GM23338 (cell line): ENCODE measurements at regions not wholly inside any gene's neighbourhood (a gene's known extent, or its start where the extent isn't known, plus 50 kb on each side); places are given as distances from the start of the nearest gene placed in this dataset.

Experiments used
- ATAC-seq: fragments of 200-7000 bp; cut with Tn5 transposase; 3 replicates; pipeline ENCODE4 v1.9.1; 2020
- DNase-seq: peaks from one replicate; pipeline ENCODE4 v3.0.0-alpha.2; 2015; ENCODE audit warnings: low spot score
- H2AFZ ChIP-seq: fragments of 200-600 bp; sonication (generic); 2 replicates; pipeline ENCODE4 v1.8.0; 2016; ENCODE audit warnings: antibody characterized with exemption, mild to moderate bottlenecking, moderate library complexity
- H3F3A ChIP-seq: fragments of 200-600 bp; sonication (generic); replicated peaks from 2 replicates; pipeline ENCODE4 v1.8.0; 2017; ENCODE audit warnings: antibody characterized with exemption, mixed run types, low read depth
- H3K27ac ChIP-seq: fragments of 200-600 bp; sonication (generic); 2 replicates; pipeline ENCODE4 v1.6.1; 2016; ENCODE audit warnings: low read depth
- H3K27me3 ChIP-seq: fragments of 200-600 bp; sonication (generic); 2 replicates; pipeline ENCODE4 v1.8.0; 2016; ENCODE audit warnings: mild to moderate bottlenecking, mixed run types, moderate library complexity; ENCODE audit not compliant: insufficient read depth
- H3K36me3 ChIP-seq: fragments of 200-600 bp; sonication (generic); 2 replicates; pipeline ENCODE4 v1.8.0; 2016; ENCODE audit warnings: mild to moderate bottlenecking; ENCODE audit not compliant: insufficient read depth
- H3K4me1 ChIP-seq: fragments of 200-600 bp; sonication (generic); 2 replicates; pipeline ENCODE4 v1.8.0; 2016; ENCODE audit warnings: mild to moderate bottlenecking, moderate library complexity; ENCODE audit not compliant: insufficient read depth
- H3K4me2 ChIP-seq: fragments of 200-600 bp; sonication (generic); 2 replicates; pipeline ENCODE4 v1.7.1; 2017; ENCODE audit warnings: mixed run types
- H3K4me3 ChIP-seq: fragments of 200-600 bp; sonication (generic); 2 replicates; pipeline ENCODE4 v1.6.1; 2016; ENCODE audit warnings: mixed run types
- H3K79me2 ChIP-seq: fragments of 200-600 bp; sonication (generic); replicated peaks from 2 replicates; pipeline ENCODE4 v1.8.0; 2017; ENCODE audit warnings: mild to moderate bottlenecking; ENCODE audit not compliant: insufficient read depth
- H3K9me2 ChIP-seq: fragments of 200-600 bp; sonication (generic); 2 replicates; pipeline ENCODE4 v1.8.0; 2017; ENCODE audit not compliant: insufficient read depth
- H4K20me1 ChIP-seq: fragments of 200-600 bp; sonication (generic); replicated peaks from 2 replicates; pipeline ENCODE4 v1.8.0; 2017; ENCODE audit warnings: mild to moderate bottlenecking; ENCODE audit not compliant: insufficient read depth
- H3K27ac Mint-ChIP-seq: 2 replicates; pipeline ENCODE4 v1.8.0; 2020; ENCODE audit warnings: inconsistent platforms, mild to moderate bottlenecking, moderate library complexity, mixed read lengths
- H3K27me3 Mint-ChIP-seq: 3 replicates; pipeline ENCODE4 v1.8.0; 2022; ENCODE audit warnings: low read depth, mild to moderate bottlenecking, moderate library complexity, mixed read lengths, inconsistent platforms; ENCODE audit not compliant: insufficient read depth, poor library complexity
- H3K36me3 Mint-ChIP-seq: 3 replicates; pipeline ENCODE4 v1.8.0; 2021; ENCODE audit warnings: low read depth, mild to moderate bottlenecking, inconsistent platforms, moderate library complexity, mixed read lengths
- H3K4me1 Mint-ChIP-seq: 3 replicates; pipeline ENCODE4 v1.8.0; 2020; ENCODE audit warnings: mild to moderate bottlenecking, inconsistent platforms, mixed read lengths
- H3K4me3 Mint-ChIP-seq: 3 replicates; pipeline ENCODE4 v1.8.0; 2021; ENCODE audit warnings: moderate library complexity, mild to moderate bottlenecking, inconsistent platforms, mixed read lengths
- H3K9me3 Mint-ChIP-seq: 3 replicates; pipeline ENCODE4 v1.8.0; 2020; ENCODE audit warnings: moderate library complexity, mild to moderate bottlenecking, inconsistent platforms, mixed read lengths
- EZH2 ChIP-seq: fragments of 200-600 bp; sonication (generic); IDR thresholded peaks from one replicate; pipeline ENCODE4 v1.8.0; 2017; ENCODE audit warnings: antibody characterized with exemption, mild to moderate bottlenecking, low read depth; ENCODE audit not compliant: unreplicated experiment
- JUNB ChIP-seq: IDR thresholded peaks from one replicate; pipeline ENCODE4 v1.6.1; 2016; ENCODE audit warnings: antibody characterized with exemption; ENCODE audit not compliant: unreplicated experiment
- REST ChIP-seq: IDR thresholded peaks from one replicate; pipeline ENCODE4 v1.6.1; 2018; ENCODE audit warnings: antibody characterized with exemption; ENCODE audit not compliant: unreplicated experiment
- TF ChIP-seq, protein P1 (sequence below): fragments of 250-450 bp; sonication (Bioruptor Pico); IDR thresholded peaks from 2 replicates; pipeline ENCODE4 v1.5.0; 2020; ENCODE audit warnings: mild to moderate bottlenecking, moderate library complexity

DNA sequence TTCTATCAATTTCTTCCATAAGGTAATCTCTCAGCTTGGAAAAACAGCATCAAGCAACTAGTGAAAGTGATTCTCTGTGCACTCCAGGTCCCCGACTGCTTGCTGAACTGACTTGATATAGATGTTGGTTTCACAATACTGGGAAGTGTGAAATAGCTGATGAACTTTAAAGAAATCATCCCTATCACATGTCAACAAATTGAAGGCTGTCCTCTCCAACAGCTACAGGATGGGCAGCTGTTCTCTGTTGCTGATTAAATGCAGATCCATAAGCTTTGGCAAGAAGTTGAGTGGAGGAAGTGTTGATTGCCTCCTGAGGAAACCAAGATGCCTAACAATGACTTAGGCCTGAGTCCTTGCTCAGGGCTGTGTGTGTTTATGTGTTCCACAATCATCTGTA lies 130.4 kb upstream of the GDF10 start:
- Histone ChIP-seq H4K20me1 (no peaks in the 10 kb centered on the region), H3K4me2 (no peak overlapping the region), H3K79me2 (no peaks in the 10 kb centered on the region), H2AFZ (no peak overlapping the region), H3K27ac (no peak overlapping the region), H3F3A (no peaks in the 10 kb centered on the region), H3K4me3 (no peak overlapping the region), H3K4me1 (no peaks in the 10 kb centered on the region), H3K9me2 (no peaks in the 10 kb centered on the region), H3K27me3 (no peaks in the 10 kb centered on the region), H3K36me3 (no peaks in the 10 kb centered on the region)
- Mint-ChIP-seq H3K4me3 (no peak overlapping the region), H3K36me3 (peaks cover 4% of the 10 kb centered on the region; the same call in 2 of the 3 replicates), H3K27ac (no peak overlapping the region), H3K9me3 (peaks cover 32% of the 10 kb centered on the region), H3K27me3 (peaks cover 2% of the 10 kb centered on the region), H3K4me1 (no peaks in the 10 kb centered on the region)
- TF ChIP-seq, protein P1, sequence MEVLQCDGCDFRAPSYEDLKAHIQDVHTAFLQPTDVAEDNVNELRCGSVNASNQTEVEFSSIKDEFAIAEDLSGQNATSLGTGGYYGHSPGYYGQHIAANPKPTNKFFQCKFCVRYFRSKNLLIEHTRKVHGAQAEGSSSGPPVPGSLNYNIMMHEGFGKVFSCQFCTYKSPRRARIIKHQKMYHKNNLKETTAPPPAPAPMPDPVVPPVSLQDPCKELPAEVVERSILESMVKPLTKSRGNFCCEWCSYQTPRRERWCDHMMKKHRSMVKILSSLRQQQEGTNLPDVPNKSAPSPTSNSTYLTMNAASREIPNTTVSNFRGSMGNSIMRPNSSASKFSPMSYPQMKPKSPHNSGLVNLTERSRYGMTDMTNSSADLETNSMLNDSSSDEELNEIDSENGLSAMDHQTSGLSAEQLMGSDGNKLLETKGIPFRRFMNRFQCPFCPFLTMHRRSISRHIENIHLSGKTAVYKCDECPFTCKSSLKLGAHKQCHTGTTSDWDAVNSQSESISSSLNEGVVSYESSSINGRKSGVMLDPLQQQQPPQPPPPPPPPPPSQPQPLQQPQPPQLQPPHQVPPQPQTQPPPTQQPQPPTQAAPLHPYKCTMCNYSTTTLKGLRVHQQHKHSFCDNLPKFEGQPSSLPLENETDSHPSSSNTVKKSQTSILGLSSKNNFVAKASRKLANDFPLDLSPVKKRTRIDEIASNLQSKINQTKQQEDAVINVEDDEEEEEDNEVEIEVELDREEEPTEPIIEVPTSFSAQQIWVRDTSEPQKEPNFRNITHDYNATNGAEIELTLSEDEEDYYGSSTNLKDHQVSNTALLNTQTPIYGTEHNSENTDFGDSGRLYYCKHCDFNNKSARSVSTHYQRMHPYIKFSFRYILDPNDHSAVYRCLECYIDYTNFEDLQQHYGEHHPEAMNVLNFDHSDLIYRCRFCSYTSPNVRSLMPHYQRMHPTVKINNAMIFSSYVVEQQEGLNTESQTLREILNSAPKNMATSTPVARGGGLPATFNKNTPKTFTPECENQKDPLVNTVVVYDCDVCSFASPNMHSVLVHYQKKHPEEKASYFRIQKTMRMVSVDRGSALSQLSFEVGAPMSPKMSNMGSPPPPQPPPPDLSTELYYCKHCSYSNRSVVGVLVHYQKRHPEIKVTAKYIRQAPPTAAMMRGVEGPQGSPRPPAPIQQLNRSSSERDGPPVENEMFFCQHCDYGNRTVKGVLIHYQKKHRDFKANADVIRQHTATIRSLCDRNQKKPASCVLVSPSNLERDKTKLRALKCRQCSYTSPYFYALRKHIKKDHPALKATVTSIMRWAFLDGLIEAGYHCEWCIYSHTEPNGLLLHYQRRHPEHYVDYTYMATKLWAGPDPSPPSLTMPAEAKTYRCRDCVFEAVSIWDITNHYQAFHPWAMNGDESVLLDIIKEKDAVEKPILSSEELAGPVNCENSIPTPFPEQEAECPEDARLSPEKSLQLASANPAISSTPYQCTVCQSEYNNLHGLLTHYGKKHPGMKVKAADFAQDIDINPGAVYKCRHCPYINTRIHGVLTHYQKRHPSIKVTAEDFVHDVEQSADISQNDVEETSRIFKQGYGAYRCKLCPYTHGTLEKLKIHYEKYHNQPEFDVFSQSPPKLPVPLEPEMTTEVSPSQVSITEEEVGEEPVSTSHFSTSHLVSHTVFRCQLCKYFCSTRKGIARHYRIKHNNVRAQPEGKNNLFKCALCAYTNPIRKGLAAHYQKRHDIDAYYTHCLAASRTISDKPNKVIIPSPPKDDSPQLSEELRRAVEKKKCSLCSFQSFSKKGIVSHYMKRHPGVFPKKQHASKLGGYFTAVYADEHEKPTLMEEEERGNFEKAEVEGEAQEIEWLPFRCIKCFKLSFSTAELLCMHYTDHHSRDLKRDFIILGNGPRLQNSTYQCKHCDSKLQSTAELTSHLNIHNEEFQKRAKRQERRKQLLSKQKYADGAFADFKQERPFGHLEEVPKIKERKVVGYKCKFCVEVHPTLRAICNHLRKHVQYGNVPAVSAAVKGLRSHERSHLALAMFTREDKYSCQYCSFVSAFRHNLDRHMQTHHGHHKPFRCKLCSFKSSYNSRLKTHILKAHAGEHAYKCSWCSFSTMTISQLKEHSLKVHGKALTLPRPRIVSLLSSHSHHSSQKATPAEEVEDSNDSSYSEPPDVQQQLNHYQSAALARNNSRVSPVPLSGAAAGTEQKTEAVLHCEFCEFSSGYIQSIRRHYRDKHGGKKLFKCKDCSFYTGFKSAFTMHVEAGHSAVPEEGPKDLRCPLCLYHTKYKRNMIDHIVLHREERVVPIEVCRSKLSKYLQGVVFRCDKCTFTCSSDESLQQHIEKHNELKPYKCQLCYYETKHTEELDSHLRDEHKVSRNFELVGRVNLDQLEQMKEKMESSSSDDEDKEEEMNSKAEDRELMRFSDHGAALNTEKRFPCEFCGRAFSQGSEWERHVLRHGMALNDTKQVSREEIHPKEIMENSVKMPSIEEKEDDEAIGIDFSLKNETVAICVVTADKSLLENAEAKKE (CRISPR knock-in tag): no peak
- TF ChIP-seq REST (no peak), JUNB (no peak), EZH2 (no peak)
- DNase-seq: no peak
- ATAC-seq: no peak
